ENCODE measurements at regions not wholly inside any gene's neighbourhood (a gene's known extent, or its start where the extent isn't known, plus 50 kb on each side); places are given as distances from the start of the nearest gene placed in this dataset.
"Not testable (repeated sequence)": the region's sequence is repeated elsewhere in the genome, so short reads cannot be mapped to it uniquely, and the experiment has no call there.

- H3K4ac ChIP-seq (ENCODE audit: low read depth, low read length); H3K27ac Mint-ChIP-seq; H4K5ac ChIP-seq (ENCODE audit: insufficient read length, low read depth, low read length); H3K27me3 ChIP-seq (ENCODE audit: insufficient read depth, low read length); H3K36me3 Mint-ChIP-seq (ENCODE audit: insufficient read depth in 1 of 3, low read depth in 3 of 3); H3T11ph ChIP-seq (ENCODE audit: low read length); H2BK5ac ChIP-seq (ENCODE audit: insufficient read length, low read length); H3K9ac ChIP-seq (ENCODE audit: extremely low read depth, insufficient read length, low read length); H4K8ac ChIP-seq (replicated peaks; ENCODE audit: insufficient read length, low read depth, low read length); H2BK12ac ChIP-seq (ENCODE audit: insufficient read length, low read depth, low read length); H3K27ac ChIP-seq (ENCODE audit: insufficient read length, low read depth, low read length); H3K27me3 Mint-ChIP-seq (ENCODE audit: low read depth); H3K4me3 Mint-ChIP-seq; H4K91ac ChIP-seq (ENCODE audit: insufficient read length, low read depth, low read length); H3K56ac ChIP-seq (ENCODE audit: insufficient read length, low read depth, low read length); H3K79me2 ChIP-seq (ENCODE audit: insufficient read depth, low read length); H3K23ac ChIP-seq (ENCODE audit: insufficient read length, low read depth, low read length); H2BK20ac ChIP-seq (ENCODE audit: low read depth, low read length, poor library complexity, severe bottlenecking); H3K14ac ChIP-seq (ENCODE audit: insufficient read depth, low read length); H3K4me2 ChIP-seq (ENCODE audit: insufficient read depth, insufficient read length, low read length); H3K23me2 ChIP-seq (ENCODE audit: insufficient read length, low read depth, low read length, poor library complexity, severe bottlenecking); H2AK5ac ChIP-seq (ENCODE audit: insufficient read length, low read length); H4K20me1 ChIP-seq (ENCODE audit: control insufficient read depth, insufficient read depth, insufficient read length); H3K4me1 ChIP-seq (ENCODE audit: insufficient read depth, low read length); H3K18ac ChIP-seq (ENCODE audit: insufficient read length, low read depth, low read length); DNase-seq; H2AFZ ChIP-seq (ENCODE audit: low read length); H3K9me3 ChIP-seq (ENCODE audit: control insufficient read depth, low read depth, low read length); H3K79me1 ChIP-seq (ENCODE audit: insufficient read depth, low read depth, low read length, poor library complexity, severe bottlenecking); H2BK120ac ChIP-seq (ENCODE audit: low read depth, low read length, poor library complexity, severe bottlenecking); H2BK15ac ChIP-seq (ENCODE audit: low read depth, low read length); H3K4me1 Mint-ChIP-seq: not testable (repeated sequence)
- WGBS (ENCODE audit: extremely low coverage, insufficient read length, low lambda C conversion rate), result no CpG with 5 or more reads among the region's 5 CpGs
- peaks cover 12 to 13% of the 10 kb centered on the region in 2 experiments for H3K9me3 Mint-ChIP-seq
Observed at GRCh38 chr14:19105551-19105950, 138.3 kb downstream of the POTEM start.

DNA sequence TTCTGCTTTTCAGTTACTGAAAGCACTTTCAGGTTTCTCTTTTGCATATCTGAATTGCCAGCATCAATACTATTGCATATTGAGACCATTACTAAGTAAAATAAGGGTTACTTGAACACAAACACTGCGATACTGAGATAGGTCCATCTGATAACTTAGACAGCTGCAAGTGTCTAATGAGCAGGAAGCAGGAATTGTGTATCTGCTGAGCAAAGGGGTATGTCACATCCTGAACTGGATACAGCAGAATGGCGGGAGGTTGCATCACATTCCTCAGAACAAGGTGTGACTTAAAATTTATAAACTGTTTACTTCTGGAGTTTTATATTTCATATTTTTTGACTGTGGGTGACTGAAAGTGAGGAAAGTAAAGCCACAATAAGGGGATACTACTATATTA is 142.7 kb downstream of the POTEM start:
- H3K23me2 ChIP-seq (ENCODE audit: insufficient read length, low read depth, low read length, poor library complexity, severe bottlenecking); H3K4me2 ChIP-seq (ENCODE audit: insufficient read depth, insufficient read length, low read length): not testable (repeated sequence)

More for the DNA sequence above, 142.7 kb downstream of the POTEM start:
- not testable (repeated sequence) for H2AK5ac ChIP-seq (ENCODE audit: insufficient read length, low read length); H3K27me3 Mint-ChIP-seq (ENCODE audit: low read depth); H4K5ac ChIP-seq (ENCODE audit: insufficient read length, low read depth, low read length); H3K79me2 ChIP-seq (ENCODE audit: insufficient read depth, low read length); H2BK20ac ChIP-seq (ENCODE audit: low read depth, low read length, poor library complexity, severe bottlenecking); H3K9me3 Mint-ChIP-seq; H3K36me3 Mint-ChIP-seq (ENCODE audit: insufficient read depth in 1 of 3, low read depth in 3 of 3); H3K4me1 ChIP-seq (ENCODE audit: insufficient read depth, low read length); H4K20me1 ChIP-seq (ENCODE audit: control insufficient read depth, insufficient read depth, insufficient read length); H3K4me3 Mint-ChIP-seq; H3K18ac ChIP-seq (ENCODE audit: insufficient read length, low read depth, low read length); H2BK5ac ChIP-seq (ENCODE audit: insufficient read length, low read length); H3K27ac Mint-ChIP-seq; H2BK12ac ChIP-seq (ENCODE audit: insufficient read length, low read depth, low read length); H3K9ac ChIP-seq (ENCODE audit: extremely low read depth, insufficient read length, low read length); H2AFZ ChIP-seq (ENCODE audit: low read length); H3K14ac ChIP-seq (ENCODE audit: insufficient read depth, low read length); DNase-seq; H3K27ac ChIP-seq (ENCODE audit: insufficient read length, low read depth, low read length); H2BK15ac ChIP-seq (ENCODE audit: low read depth, low read length); H3K23ac ChIP-seq (ENCODE audit: insufficient read length, low read depth, low read length); H3K79me1 ChIP-seq (ENCODE audit: insufficient read depth, low read depth, low read length, poor library complexity, severe bottlenecking); H4K91ac ChIP-seq (ENCODE audit: insufficient read length, low read depth, low read length); H3T11ph ChIP-seq (ENCODE audit: low read length); H2BK120ac ChIP-seq (ENCODE audit: low read depth, low read length, poor library complexity, severe bottlenecking); H3K56ac ChIP-seq (ENCODE audit: insufficient read length, low read depth, low read length); H3K9me3 ChIP-seq (ENCODE audit: control insufficient read depth, low read depth, low read length); H3K4me1 Mint-ChIP-seq; H3K27me3 ChIP-seq (ENCODE audit: insufficient read depth, low read length); H3K4ac ChIP-seq (ENCODE audit: low read depth, low read length); H4K8ac ChIP-seq (replicated peaks; ENCODE audit: insufficient read length, low read depth, low read length)
- no CpG with 5 or more reads among the region's 2 CpGs for WGBS (ENCODE audit: extremely low coverage, insufficient read length, low lambda C conversion rate)

Measured in H9 (cell line).